B cell (primary cell): ENCODE measurements at regions not wholly inside any gene's neighbourhood (a gene's known extent, or its start where the extent isn't known, plus 50 kb on each side); places are given as distances from the start of the nearest gene placed in this dataset.

Experiments used
- ATAC-seq: fragments of 200-7000 bp; cut with Tn5 transposase; one replicate; pipeline ENCODE4 v1.10.0; 2021; ENCODE audit warnings: low read depth, mild to moderate bottlenecking, moderate number of reproducible peaks, moderate library complexity
- CTCF ChIA-PET: fragments of 350-600 bp; sonication (Branson Sonifier 250); formaldehyde crosslinking; loops from one replicate; lab custom pipeline; 2021; ENCODE audit warnings: antibody characterized with exemption, inconsistent platforms; lab: Charles Lee
- POLR2A ChIA-PET: fragments of 350-600 bp; sonication (Branson Sonifier 250); formaldehyde crosslinking; loops from one replicate; lab custom pipeline; 2021; ENCODE audit warnings: antibody characterized with exemption; lab: Charles Lee
- DNase-seq: peaks from one replicate; pipeline ENCODE4 v3.0.0; 2013
- H2AFZ ChIP-seq: 2 replicates; pipeline ENCODE4 v1.6.1; 2012; ENCODE audit warnings: mild to moderate bottlenecking, low read depth, low read length; ENCODE audit not compliant: insufficient read depth, poor library complexity, severe bottlenecking
- H3K27ac ChIP-seq, 2 donors: 1 replicate in 1 of 2; 2 replicates in 1 of 2; pipeline ENCODE4 v1.5.1; 2012 to 2013; ENCODE audit warnings: low read length in 2 of 2, mild to moderate bottlenecking in 2 of 2, moderate library complexity in 1 of 2
- H3K27me3 ChIP-seq, 4 experiments: fragments of 200-600 bp in 1 of 4; sonication (generic) in 1 of 4; replicated peaks in 1 of 4; 1 replicate in 2 of 4; 2 replicates in 2 of 4; pipeline versions ENCODE4 v1.6.1 to v1.7.0; 2013 to 2016; ENCODE audit warnings: low read length in 3 of 4, mild to moderate bottlenecking in 2 of 4, mixed read lengths in 1 of 4, moderate library complexity in 1 of 4; ENCODE audit not compliant: insufficient read depth in 4 of 4, control insufficient read depth in 3 of 4; ENCODE audit errors: control extremely low read depth in 1 of 4
- H3K36me3 ChIP-seq, 2 experiments: replicated peaks in 1 of 2; 1 replicate in 1 of 2; 2 replicates in 1 of 2; pipeline versions ENCODE4 v1.6.1 to v1.7.1; 2013; ENCODE audit warnings: low read length in 1 of 2; ENCODE audit not compliant: insufficient read depth in 2 of 2, control insufficient read depth in 1 of 2; ENCODE audit errors: control extremely low read depth in 1 of 2, extremely low read depth in 1 of 2
- H3K4me1 ChIP-seq, 2 donors: fragments of 200-600 bp in 1 of 2; sonication (generic) in 1 of 2; 1 replicate in 1 of 2; 2 replicates in 1 of 2; pipeline versions ENCODE4 v1.5.1 to v1.6.1; 2013 to 2017; ENCODE audit warnings: low read length in 2 of 2; ENCODE audit not compliant: control insufficient read depth in 2 of 2, insufficient read depth in 2 of 2
- H3K4me2 ChIP-seq: replicated peaks from 2 replicates; pipeline ENCODE3; 2012; ENCODE audit warnings: mild to moderate bottlenecking, low read depth, low read length; ENCODE audit not compliant: poor library complexity, severe bottlenecking
- H3K4me3 ChIP-seq, 5 experiments: fragments of 200-600 bp in 1 of 5; sonication (generic) in 1 of 5; 1 replicate in 3 of 5; 2 replicates in 2 of 5; pipeline versions ENCODE4 v1.5.1 to v1.7.0; 2011 to 2016; ENCODE audit warnings: low read length in 4 of 5, mild to moderate bottlenecking in 4 of 5, low read depth in 2 of 5, control low read depth in 1 of 5, moderate library complexity in 1 of 5; ENCODE audit not compliant: insufficient read depth in 1 of 5; ENCODE audit errors: control extremely low read depth in 1 of 5, extremely low read depth in 1 of 5
- H3K79me2 ChIP-seq: fragments of 200-600 bp; sonication (generic); one replicate; pipeline ENCODE4 v1.6.0; 2016; ENCODE audit warnings: low read length; ENCODE audit not compliant: control insufficient read depth, insufficient read depth
- H3K9ac ChIP-seq: fragments of 200-600 bp; sonication (generic); 2 replicates; pipeline ENCODE4 v1.6.1; 2017; ENCODE audit warnings: mild to moderate bottlenecking, low read length, moderate library complexity
- H3K9me3 ChIP-seq, 3 donors: one replicate each; pipeline versions ENCODE4 v1.6.1 to v1.7.1; 2013; ENCODE audit warnings: low read length in 2 of 3; ENCODE audit not compliant: control insufficient read depth in 2 of 3, insufficient read depth in 1 of 3; ENCODE audit errors: control extremely low read depth in 1 of 3
- H4K20me1 ChIP-seq: 2 replicates; pipeline ENCODE4 v1.6.0; 2012; ENCODE audit warnings: mild to moderate bottlenecking, low read length; ENCODE audit not compliant: insufficient read depth, control insufficient read depth, poor library complexity, severe bottlenecking
- H3K27ac Mint-ChIP-seq: one replicate; pipeline ENCODE4 v1.8.0; 2021; ENCODE audit warnings: mixed read lengths
- H3K27me3 Mint-ChIP-seq: one replicate; pipeline ENCODE4 v1.8.0; 2021; ENCODE audit warnings: mixed read lengths
- H3K4me1 Mint-ChIP-seq: one replicate; pipeline ENCODE4 v1.8.0; 2021; ENCODE audit warnings: mixed read lengths
- H3K4me3 Mint-ChIP-seq: one replicate; pipeline ENCODE4 v1.8.0; 2021; ENCODE audit warnings: mixed read lengths
- H3K9me3 Mint-ChIP-seq: one replicate; pipeline ENCODE4 v1.8.0; 2022; ENCODE audit warnings: mixed read lengths; ENCODE audit not compliant: insufficient read depth
- CTCF ChIP-seq: fragments of 200-600 bp; IDR thresholded peaks from one replicate; pipeline ENCODE4 v1.8.0; 2022; ENCODE audit warnings: antibody characterized with exemption, mild to moderate bottlenecking
- EZH2 ChIP-seq: IDR thresholded peaks from 2 replicates; pipeline ENCODE4 v1.6.1; 2012; ENCODE audit warnings: borderline replicate concordance, low read depth, mild to moderate bottlenecking, moderate library complexity, low read length; ENCODE audit not compliant: insufficient read depth, poor library complexity, severe bottlenecking
- WGBS: methylation state at CpG from one replicate; pipeline ENCODE4 v1.1.5; 2013; ENCODE audit warnings: missing lambda C conversion rate; ENCODE audit not compliant: insufficient coverage; 5-methylcytosine and 5-hydroxymethylcytosine counted together
- intact Hi-C: fragments of 100-400 bp; cut with micrococcal nuclease; formaldehyde crosslinking; loops from one replicate; pipeline ENCODE4 v1.10.0; 2022

DNA sequence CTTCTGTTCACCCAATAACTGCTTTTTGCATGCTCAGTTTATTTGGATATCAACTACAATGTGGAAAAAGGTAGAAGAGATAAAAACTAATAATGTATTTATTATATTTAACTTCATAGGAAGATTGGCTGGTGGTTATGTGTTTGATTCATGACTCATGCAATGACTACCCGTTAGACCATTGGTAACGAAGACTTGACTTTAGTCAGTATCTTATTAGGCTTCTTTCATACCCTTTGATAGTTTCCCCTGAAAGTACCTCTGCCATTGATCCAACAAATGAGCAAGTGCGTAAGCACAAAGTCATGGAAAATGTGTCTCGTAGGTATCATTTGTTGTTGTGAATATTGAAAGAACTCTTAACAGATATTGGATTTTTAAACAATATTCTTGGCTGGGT lies 394.7 kb downstream of the PPP3CA start:
- DNase-seq: no peak
- H2AFZ ChIP-seq: no peak overlapping the region
- no peaks in the 10 kb centered on the region for H4K20me1 ChIP-seq
- Mint-ChIP-seq H3K27me3 (no peaks in the 10 kb centered on the region), H3K4me3 (no peak overlapping the region), H3K9me3 (no peaks in the 10 kb centered on the region), H3K4me1 (no peaks in the 10 kb centered on the region), H3K27ac (no peak overlapping the region)
- TF ChIP-seq EZH2 (no peak), CTCF (no peak)
- ChIA-PET CTCF (no interaction called here), POLR2A (no interaction called here)
- H3K4me2 ChIP-seq: no peak overlapping the region
- no peaks in the 10 kb centered on the region for H3K9me3 ChIP-seq
- H3K27ac ChIP-seq: no peak overlapping the region
- no peaks in the 10 kb centered on the region for H3K36me3 ChIP-seq
- no peak for ATAC-seq
- no peak overlapping the region for H3K4me3 ChIP-seq
- H3K79me2 ChIP-seq: no peaks in the 10 kb centered on the region
- no peaks in the 10 kb centered on the region for H3K27me3 ChIP-seq
- no peaks in the 10 kb centered on the region for H3K4me1 ChIP-seq
- WGBS: no CpG with 5 or more reads among the region's 4 CpGs
- H3K9ac ChIP-seq: no peak overlapping the region
- intact Hi-C loops: no loop called here

GRCh38 chr4:100949350-100949935 lies 397.9 kb downstream of the PPP3CA start:
- Histone ChIP-seq H3K9ac (no peak overlapping the region), H2AFZ (no peak overlapping the region), H4K20me1 (no peaks in the 10 kb centered on the region), H3K9me3 (peaks cover 0 to 1% (median 0%) of the 10 kb centered on the region in 3 donors), H3K27ac (no peak overlapping the region), H3K4me3 (no peak overlapping the region), H3K4me2 (no peak overlapping the region), H3K4me1 (no peaks in the 10 kb centered on the region), H3K36me3 (no peaks in the 10 kb centered on the region), H3K27me3 (no peaks in the 10 kb centered on the region), H3K79me2 (no peaks in the 10 kb centered on the region)
- 88% methylated on average over 1 of the region's 3 CpGs for WGBS
- no peaks in the 10 kb centered on the region for H3K27me3 Mint-ChIP-seq
- ATAC-seq (no peak), DNase-seq (no peak)
- H3K4me3 Mint-ChIP-seq: no peak overlapping the region
- CTCF ChIA-PET: no interaction called here
- POLR2A ChIA-PET: no interaction called here
- H3K9me3 Mint-ChIP-seq: no peaks in the 10 kb centered on the region
- TF ChIP-seq CTCF (no peak), EZH2 (no peak)
- no peak overlapping the region for H3K27ac Mint-ChIP-seq
- intact Hi-C loops: no loop called here
- peaks cover 3% of the 10 kb centered on the region for H3K4me1 Mint-ChIP-seq
